Panc1 (cell line): ENCODE measurements at regions not wholly inside any gene's neighbourhood (a gene's known extent, or its start where the extent isn't known, plus 50 kb on each side); places are given as distances from the start of the nearest gene placed in this dataset.

Experiments used
- CTCF ChIP-seq: fragments of 450-650 bp; IDR thresholded peaks from 2 replicates; pipeline ENCODE4 v1.5.1; 2017; ENCODE audit warnings: mild to moderate bottlenecking
- POLR2AphosphoS5 ChIP-seq: IDR thresholded peaks from 2 replicates; pipeline ENCODE4 v1.6.1; 2012; ENCODE audit warnings: mild to moderate bottlenecking, low read depth, low read length, moderate library complexity

GRCh38 chr1:118333601-118334210, 148.7 kb upstream of the SPAG17 start:
- TF ChIP-seq CTCF (no peak), POLR2AphosphoS5 (no peak)
